Esophagus squamous epithelium (tissue), 4 donors: ENCODE measurements at regions not wholly inside any gene's neighbourhood (a gene's known extent, or its start where the extent isn't known, plus 50 kb on each side); places are given as distances from the start of the nearest gene placed in this dataset.

Experiments
- POLR2A ChIP-seq, 4 donors: fragments of 450-650 bp; IDR thresholded peaks; one replicate each; pipeline ENCODE4 v1.6.1; 2017; ENCODE audit warnings: antibody characterized with exemption in 4 of 4, mild to moderate bottlenecking in 4 of 4, moderate library complexity in 3 of 4
- TF ChIP-seq, protein P1 (sequence below), 6 experiments: fragments of 450-650 bp in 4 of 6; fragments of 200-600 bp in 2 of 6; sonication (generic) in 2 of 6; IDR thresholded peaks; one replicate each; pipeline ENCODE4 v1.5.1; 2016 to 2019; ENCODE audit warnings: antibody characterized with exemption in 6 of 6, mild to moderate bottlenecking in 4 of 6, moderate library complexity in 4 of 6

DNA sequence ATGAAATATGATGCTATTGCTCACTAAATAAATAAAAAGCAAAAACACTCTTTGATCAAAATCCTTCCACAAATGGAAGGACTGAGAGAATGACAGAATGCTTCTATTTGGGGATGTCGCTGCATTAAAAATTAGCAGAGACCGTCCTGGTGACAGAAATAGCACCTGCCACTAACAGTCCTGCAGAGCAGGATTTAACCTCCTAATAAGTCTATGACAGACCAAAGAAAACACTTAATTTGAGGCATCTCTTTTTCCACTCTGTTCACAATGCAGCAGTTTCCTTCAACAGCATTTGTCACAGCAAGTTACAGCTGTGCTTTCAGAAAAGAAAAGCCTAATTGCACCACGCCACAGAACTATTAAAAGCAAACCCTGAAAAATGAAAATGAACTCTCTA, 140.6 kb upstream of the BEND6 start:
- no peak for TF ChIP-seq POLR2A (IDR thresholded peaks at IDR 0.05)
- TF ChIP-seq, protein P1, sequence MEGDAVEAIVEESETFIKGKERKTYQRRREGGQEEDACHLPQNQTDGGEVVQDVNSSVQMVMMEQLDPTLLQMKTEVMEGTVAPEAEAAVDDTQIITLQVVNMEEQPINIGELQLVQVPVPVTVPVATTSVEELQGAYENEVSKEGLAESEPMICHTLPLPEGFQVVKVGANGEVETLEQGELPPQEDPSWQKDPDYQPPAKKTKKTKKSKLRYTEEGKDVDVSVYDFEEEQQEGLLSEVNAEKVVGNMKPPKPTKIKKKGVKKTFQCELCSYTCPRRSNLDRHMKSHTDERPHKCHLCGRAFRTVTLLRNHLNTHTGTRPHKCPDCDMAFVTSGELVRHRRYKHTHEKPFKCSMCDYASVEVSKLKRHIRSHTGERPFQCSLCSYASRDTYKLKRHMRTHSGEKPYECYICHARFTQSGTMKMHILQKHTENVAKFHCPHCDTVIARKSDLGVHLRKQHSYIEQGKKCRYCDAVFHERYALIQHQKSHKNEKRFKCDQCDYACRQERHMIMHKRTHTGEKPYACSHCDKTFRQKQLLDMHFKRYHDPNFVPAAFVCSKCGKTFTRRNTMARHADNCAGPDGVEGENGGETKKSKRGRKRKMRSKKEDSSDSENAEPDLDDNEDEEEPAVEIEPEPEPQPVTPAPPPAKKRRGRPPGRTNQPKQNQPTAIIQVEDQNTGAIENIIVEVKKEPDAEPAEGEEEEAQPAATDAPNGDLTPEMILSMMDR (IDR thresholded peaks at IDR 0.05): no peak
